GM21381 (cell line): ENCODE measurements at regions not wholly inside any gene's neighbourhood (a gene's known extent, or its start where the extent isn't known, plus 50 kb on each side); places are given as distances from the start of the nearest gene placed in this dataset.
"Not testable (repeated sequence)": the region's sequence is repeated elsewhere in the genome, so short reads cannot be mapped to it uniquely, and the experiment has no call there.

Experiments
- ATAC-seq: cut with Tn5 transposase; IDR thresholded peaks from one replicate; pipeline ENCODE4 v1.9.1; 2021; ENCODE audit warnings: mild to moderate bottlenecking, moderate library complexity; ENCODE audit not compliant: unreplicated experiment

GRCh38 chrX:78603908-78604307, 55.2 kb downstream of the RTL3 start:
- ATAC-seq = no peak

DNA sequence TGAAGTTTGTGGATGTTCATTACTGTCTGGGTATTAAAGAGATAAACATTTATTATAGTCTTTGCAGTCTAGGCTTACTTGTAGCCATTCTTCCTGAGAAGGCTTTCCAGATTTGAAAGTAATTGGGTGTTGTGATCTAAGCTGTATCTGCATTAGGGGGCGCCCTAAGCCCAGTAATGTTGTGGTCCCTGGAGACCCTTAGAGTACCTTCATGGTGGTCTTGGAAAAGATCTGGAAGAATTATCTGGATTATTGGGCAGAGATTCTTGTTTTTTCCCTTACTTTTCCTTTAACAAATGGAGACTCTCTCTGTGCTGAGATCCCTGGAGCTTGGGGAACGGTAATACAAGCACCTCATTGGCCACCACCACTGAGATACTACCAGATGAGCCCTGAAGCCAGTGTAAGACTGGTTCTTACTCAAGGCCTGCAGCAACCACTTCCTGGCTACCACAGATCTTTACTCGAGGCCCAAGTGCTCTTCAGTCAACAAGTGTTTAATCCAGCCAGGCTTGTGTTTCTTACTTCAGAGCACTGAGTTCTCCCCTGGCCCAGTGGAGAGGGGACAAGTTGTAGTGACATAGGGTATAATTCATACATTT, 63.1 kb downstream of the RTL3 start:
- no peak for ATAC-seq

DNA sequence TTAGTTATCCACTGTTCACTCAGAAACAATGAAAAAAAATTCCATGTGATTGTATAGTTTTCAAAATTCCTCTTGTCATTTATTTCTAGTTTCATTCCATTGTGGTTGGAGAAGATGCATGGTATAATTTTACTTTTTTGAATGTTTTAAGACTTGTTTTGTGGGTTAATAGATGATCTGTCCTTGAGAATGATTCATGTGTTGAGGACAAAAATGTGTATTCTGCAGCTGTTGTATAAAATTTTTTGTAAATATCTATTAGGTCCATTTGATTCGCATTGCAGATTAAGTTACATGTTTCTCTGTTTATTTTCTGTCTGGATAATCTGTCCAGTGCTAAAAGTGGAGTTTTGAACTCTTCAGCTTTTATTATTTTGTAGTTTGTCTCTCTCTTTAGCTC, 65.4 kb downstream of the RTL3 start:
- ATAC-seq = no peak

- no peak for ATAC-seq
Observed at GRCh38 chrX:78592030-78592429, 67.1 kb downstream of the RTL3 start.

DNA sequence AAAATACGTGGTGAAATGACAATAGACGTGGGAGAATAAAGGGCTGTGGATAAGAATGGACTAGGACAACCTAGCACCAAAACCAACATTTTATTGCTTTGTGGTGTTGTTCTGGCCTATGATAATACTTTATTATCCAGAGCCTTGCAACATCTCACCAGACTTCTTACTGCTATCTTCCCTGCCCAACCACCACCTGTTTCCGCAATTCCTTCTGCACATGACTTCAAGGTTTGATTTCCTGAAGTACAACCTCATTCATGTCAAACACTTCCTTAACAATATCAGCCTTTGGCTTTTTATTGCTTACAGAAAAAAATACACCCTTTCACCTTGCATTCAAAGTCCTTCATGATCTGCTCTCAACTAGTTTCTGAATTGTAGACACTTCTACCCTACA, 84.8 kb downstream of the RTL3 start:
- no peak for ATAC-seq

DNA sequence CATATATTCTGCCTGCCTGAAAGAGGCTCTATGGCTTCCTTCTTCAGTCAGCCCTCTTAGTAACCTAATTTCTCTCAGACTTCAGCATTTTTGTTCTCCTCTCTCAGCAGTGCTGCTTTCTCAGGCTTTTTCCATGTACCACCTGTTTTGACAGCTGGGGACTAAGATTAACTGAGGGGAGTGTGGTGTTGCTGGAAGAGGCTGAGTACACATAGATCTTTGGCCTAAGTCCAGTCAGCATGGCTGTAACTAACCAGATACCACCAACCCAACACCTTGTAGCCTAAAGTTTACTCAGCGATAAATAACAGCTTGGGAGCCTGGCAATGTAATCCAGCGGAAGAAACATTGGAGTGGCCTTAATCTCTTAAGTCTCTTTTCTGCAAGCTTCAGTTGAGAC, 85.5 kb downstream of the RTL3 start:
- no peak for ATAC-seq

DNA sequence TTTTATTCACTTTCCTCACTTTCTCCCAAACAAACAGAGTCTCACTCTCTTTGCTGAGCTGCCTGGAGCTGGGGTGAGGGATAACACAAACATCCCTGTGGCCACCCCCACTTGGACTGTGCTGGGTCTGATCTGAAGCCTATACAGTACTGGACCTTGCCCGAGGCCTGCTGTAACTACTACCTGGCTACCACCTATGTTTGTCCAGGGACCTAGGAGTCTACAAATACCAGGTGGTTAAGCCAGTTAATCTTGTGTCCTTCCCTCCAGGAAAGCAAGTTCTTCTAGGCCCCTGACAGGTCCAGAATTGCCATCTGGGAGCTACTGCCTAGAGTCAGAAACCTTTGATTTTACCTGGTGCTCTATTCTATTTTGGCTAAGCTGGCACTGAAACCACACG, 87.3 kb downstream of the RTL3 start:
- ATAC-seq = no peak

DNA sequence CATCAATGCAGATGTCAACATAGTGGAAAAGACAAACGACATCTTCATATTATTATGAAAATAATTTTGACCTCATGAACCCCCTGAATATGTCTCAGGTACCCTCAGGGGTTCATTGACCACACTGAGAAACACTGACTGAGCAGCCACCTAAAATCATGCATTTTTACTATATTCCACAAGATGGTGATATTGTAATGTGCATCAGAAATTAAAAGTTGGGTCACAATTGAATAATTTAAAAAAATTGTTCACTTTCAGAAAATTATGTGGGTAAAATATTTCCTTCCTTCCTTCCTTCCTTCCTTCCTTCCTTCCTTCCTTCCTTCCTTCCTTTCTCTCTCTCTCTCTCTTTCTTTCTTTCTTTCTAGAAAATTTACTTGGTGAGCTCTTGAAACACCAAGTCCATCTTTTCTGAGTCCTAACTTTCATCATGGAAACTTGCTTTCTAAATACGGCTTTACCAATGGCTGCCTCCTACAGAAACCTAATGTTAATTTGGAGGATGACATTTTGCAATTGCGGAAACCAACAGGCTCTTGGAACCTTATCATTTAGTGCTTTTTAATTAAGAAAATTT, 103.6 kb downstream of the RTL3 start:
- no peak for ATAC-seq

DNA sequence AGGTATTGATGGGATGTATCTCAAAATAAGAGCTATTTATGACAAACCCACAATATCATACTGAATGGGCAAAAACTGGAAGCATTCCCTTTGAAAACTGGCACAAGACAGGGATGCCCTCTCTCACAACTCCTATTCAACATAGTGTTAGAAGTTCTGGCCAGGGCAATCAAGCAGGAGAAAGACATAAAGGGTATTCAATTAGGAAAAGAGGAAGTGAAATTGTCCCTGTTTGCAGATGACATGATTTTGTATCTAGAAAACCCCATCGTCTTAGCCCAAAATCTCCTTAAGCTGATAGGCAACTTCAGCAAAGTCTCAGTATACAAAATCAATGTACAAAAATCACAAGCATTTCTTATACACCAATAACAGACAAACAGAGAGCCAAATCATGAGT, 106.5 kb downstream of the RTL3 start:
- not testable (repeated sequence) for ATAC-seq

DNA sequence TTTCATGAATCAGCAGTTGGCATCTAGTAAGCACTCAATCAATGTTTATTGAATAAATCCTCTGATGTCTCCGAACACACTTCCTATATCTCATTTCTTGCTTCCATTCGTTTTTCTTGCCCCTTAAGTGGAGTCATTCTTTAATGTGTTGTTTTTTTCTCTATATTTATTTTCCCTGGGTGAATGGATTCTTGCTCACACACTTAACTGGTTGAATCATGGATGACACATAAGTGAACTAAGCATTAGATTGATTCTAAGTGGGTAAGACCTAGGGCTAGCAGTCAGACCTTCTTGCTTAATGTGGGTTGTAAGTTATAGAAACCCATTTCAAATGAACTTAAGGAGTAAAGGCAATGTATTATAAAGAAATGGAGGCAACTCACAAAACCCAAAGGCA, 111.1 kb downstream of the RTL3 start:
- no peak for ATAC-seq

GRCh38 chrX:78545233-78545632, 113.9 kb downstream of the RTL3 start:
- no peak for ATAC-seq

DNA sequence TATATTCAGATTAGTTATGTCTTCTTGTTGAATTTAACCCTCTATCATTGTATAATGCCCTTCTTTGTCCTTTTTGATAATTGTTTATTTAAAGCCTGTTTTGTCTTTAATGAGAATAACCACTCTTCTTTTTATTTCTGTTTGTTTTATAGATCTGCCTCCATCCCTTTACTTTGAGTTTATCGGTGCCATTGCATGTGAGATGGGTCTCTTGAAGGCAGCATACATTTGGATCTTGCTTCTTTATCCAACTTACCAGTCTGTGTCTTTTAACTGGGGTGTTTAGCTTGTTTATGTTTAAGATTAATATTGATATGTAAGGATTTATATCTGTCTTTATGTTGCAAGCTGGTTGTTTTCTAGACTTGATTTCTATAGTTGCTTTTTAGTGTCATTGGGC, 115.8 kb downstream of the RTL3 start:
- no peak for ATAC-seq

- no peak for ATAC-seq
Observed at GRCh38 chrX:78540171-78540570, 119.0 kb downstream of the RTL3 start.

- no peak for ATAC-seq
Observed at GRCh38 chrX:78534221-78534620, 124.9 kb downstream of the RTL3 start.

DNA sequence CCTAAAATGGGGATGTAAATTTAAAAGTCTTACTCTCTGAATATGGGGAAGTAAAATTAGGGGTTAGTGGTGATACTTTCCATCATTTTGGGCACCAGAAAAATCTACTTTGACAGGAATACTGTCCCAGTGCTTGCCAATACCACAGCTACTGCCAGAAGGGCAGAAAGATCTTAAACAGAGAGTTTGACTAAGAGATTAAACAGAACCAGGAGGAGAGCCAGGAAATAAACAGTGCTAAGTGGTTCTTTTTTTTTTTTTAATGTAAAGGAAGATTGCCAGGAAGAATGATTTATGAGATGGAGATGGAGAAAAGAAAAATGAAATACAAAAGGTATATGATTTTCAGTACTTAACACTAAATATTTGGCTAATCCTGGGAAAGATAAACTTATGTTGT, 126.8 kb downstream of the RTL3 start:
- ATAC-seq = no peak

DNA sequence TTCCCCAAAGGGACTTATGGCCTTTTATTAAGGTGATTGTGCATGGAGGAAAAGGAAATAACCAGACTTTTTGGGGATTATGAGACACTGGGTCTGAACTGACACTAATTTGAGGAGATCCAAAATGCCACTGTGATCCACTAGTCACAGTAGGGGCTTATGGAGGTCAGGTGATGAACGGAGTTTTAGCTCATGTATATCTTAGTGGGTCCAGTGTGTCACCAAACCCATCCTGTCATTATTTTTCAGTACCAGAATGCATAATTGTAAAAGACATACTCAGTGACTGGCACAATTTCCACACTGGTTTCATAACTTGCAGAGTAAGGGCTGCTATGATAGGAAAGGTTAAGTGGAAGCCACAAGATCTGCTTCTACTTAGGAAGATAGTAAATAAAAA, 131.3 kb downstream of the RTL3 start:
- no peak for ATAC-seq

DNA sequence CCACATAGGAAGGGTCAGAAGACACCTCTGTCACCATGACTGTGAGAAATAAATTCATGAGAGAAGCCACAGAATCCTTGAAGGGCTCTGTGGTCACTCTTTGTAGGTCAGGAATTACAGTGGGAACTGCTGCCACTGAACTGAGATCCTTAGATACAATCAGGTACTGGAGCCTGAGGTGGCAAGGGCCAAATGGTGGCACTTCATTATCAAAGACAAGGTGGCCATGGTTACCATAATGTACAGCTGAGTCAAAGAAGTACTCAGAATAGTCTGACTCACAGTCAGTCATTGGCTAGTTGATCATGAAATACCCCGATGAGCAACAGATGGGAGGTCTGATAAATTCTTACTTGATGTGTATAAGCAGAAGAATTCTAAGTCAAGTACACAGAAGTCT, 131.9 kb downstream of the RTL3 start:
- no peak for ATAC-seq

- no peak for ATAC-seq
Observed at GRCh38 chrX:78522601-78523000, 136.5 kb downstream of the RTL3 start.

- ATAC-seq = peak; percentile 76
Observed at GRCh38 chrX:78517124-78517523, 142.0 kb downstream of the RTL3 start.

- ATAC-seq = no peak
Observed at GRCh38 chrX:78514852-78515251, 144.3 kb downstream of the RTL3 start.

GRCh38 chrX:78513971-78514738, 145.0 kb downstream of the RTL3 start:
- ATAC-seq = no peak

DNA sequence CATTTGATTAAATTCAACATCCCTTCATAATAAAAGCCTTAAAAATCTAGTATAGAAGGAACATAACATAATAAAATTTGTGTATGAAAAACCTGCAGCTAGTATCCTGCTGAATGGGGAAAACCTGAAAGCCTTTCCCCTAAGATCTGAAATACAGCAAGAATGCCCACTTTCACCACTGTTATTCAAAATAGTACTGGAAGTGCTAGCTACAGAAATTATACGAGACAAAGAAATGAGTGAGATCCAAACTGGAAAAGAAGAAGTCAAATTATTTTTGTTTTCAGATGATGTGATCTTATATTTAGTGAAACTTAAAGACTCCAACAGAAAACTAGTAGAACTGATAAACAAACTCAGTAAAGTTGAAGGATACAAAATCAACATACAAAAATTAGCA, 152.9 kb downstream of the RTL3 start:
- no peak for ATAC-seq
